B cell (primary cell): ENCODE measurements at regions not wholly inside any gene's neighbourhood (a gene's known extent, or its start where the extent isn't known, plus 50 kb on each side); places are given as distances from the start of the nearest gene placed in this dataset.

Experiments
- EZH2 ChIP-seq: IDR thresholded peaks from 2 replicates; pipeline ENCODE4 v1.6.1; 2012; ENCODE audit warnings: borderline replicate concordance, low read depth, mild to moderate bottlenecking, moderate library complexity, low read length; ENCODE audit not compliant: insufficient read depth, poor library complexity, severe bottlenecking
- TF ChIP-seq, protein P1 (sequence below): fragments of 200-600 bp; IDR thresholded peaks from one replicate; pipeline ENCODE4 v1.8.0; 2022; ENCODE audit warnings: antibody characterized with exemption, mild to moderate bottlenecking

DNA sequence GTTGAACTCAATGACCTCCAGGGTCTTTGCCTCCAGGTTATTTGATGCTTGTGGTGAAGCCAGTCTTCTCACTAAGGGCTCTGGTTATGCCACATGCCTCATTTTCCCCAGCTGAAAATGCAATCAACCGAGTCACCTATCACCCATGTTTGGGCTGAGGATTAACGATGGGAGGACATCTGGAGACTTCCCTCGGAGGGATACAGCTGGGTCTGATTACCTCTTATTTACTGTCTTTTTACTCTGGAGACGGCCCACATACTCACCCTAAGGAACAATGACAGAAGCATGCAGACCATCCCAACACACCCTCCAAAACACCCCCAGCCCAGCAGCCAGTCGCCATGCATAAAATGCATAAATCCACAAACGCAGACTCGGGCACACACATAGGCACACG, 187.4 kb downstream of the OPA1 start:
- TF ChIP-seq, protein P1, sequence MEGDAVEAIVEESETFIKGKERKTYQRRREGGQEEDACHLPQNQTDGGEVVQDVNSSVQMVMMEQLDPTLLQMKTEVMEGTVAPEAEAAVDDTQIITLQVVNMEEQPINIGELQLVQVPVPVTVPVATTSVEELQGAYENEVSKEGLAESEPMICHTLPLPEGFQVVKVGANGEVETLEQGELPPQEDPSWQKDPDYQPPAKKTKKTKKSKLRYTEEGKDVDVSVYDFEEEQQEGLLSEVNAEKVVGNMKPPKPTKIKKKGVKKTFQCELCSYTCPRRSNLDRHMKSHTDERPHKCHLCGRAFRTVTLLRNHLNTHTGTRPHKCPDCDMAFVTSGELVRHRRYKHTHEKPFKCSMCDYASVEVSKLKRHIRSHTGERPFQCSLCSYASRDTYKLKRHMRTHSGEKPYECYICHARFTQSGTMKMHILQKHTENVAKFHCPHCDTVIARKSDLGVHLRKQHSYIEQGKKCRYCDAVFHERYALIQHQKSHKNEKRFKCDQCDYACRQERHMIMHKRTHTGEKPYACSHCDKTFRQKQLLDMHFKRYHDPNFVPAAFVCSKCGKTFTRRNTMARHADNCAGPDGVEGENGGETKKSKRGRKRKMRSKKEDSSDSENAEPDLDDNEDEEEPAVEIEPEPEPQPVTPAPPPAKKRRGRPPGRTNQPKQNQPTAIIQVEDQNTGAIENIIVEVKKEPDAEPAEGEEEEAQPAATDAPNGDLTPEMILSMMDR = no peak
- TF ChIP-seq EZH2 = no peak
